C4-2B (cell line): ENCODE measurements at regions not wholly inside any gene's neighbourhood (a gene's known extent, or its start where the extent isn't known, plus 50 kb on each side); places are given as distances from the start of the nearest gene placed in this dataset.
A peak's percentile ranks its signal among the peaks of the same experiment; 100 is the strongest.

Source experiments
- H3K27ac ChIP-seq: fragments of 450-650 bp; 2 replicates; pipeline ENCODE4 v1.5.1; 2017
- CTCF ChIP-seq: fragments of 450-650 bp; conservative IDR thresholded peaks from 2 replicates; pipeline ENCODE4 v1.5.1; 2017; ENCODE audit warnings: mild to moderate bottlenecking
- ZFX ChIP-seq: fragments of 450-650 bp; IDR thresholded peaks from 2 replicates; pipeline ENCODE4 v1.6.1; 2017

- H3K27ac ChIP-seq, result no peak overlapping the region
- no peak for TF ChIP-seq ZFX
Measured at GRCh38 chr2:153588408-153588807, 109.8 kb upstream of the RPRM start.

- no peak overlapping the region for H3K27ac ChIP-seq
- TF ChIP-seq CTCF (no peak), ZFX (no peak)
Measured at GRCh38 chr2:153589586-153589985, 111.0 kb upstream of the RPRM start.

GRCh38 chr2:153593086-153593485 lies 114.5 kb upstream of the RPRM start:
- peak overlapping the region; percentile 53 for H3K27ac ChIP-seq

GRCh38 chr2:153595939-153596338 lies 117.4 kb upstream of the RPRM start:
- no peak overlapping the region for H3K27ac ChIP-seq
- TF ChIP-seq ZFX, result no peak
- TF ChIP-seq CTCF, result no peak

GRCh38 chr2:153601812-153602211 lies 123.2 kb upstream of the RPRM start:
- no peak for TF ChIP-seq ZFX
- TF ChIP-seq CTCF, result no peak
- H3K27ac ChIP-seq, result no peak overlapping the region

GRCh38 chr2:153604133-153604532 lies 125.6 kb upstream of the RPRM start:
- no peak overlapping the region for H3K27ac ChIP-seq
- TF ChIP-seq CTCF (no peak), ZFX (no peak)

- H3K27ac ChIP-seq, result no peak overlapping the region
- TF ChIP-seq ZFX, result no peak
- no peak for TF ChIP-seq CTCF
Measured at GRCh38 chr2:153606623-153607022, 128.1 kb upstream of the RPRM start.

- TF ChIP-seq CTCF, result peak; percentile 52
- TF ChIP-seq ZFX, result no peak
- H3K27ac ChIP-seq, result no peak overlapping the region
Measured at GRCh38 chr2:153622285-153622684, 143.7 kb upstream of the RPRM start.

- no peak overlapping the region for H3K27ac ChIP-seq
- TF ChIP-seq ZFX, result no peak
- TF ChIP-seq CTCF, result no peak
Measured at GRCh38 chr2:153623020-153623419, 144.5 kb upstream of the RPRM start.
